Panc1 (cell line): ENCODE measurements at regions not wholly inside any gene's neighbourhood (a gene's known extent, or its start where the extent isn't known, plus 50 kb on each side); places are given as distances from the start of the nearest gene placed in this dataset.

Source experiments
- ATAC-seq: fragments of 200-7000 bp; cut with Tn5 transposase; 2 replicates; pipeline ENCODE4 v1.9.1; 2020; ENCODE audit warnings: mild to moderate bottlenecking, moderate library complexity
- BruUV-seq: library from RNA; stranded (reverse); fragments of 400-500 nt; replicated peaks from 2 replicates; lab custom pipeline; 2021; lab: Mats Ljungman, UMichigan
- CTCF ChIA-PET: fragments of 300-600 bp; sonication (Branson Sonifier 250); formaldehyde crosslinking; loops from one replicate; lab custom pipeline; 2022; ENCODE audit warnings: antibody characterized with exemption; lab: Charles Lee
- POLR2A ChIA-PET: fragments of 300-600 bp; sonication (Branson Sonifier 250); formaldehyde crosslinking; loops from one replicate; lab custom pipeline; 2022; ENCODE audit warnings: antibody characterized with exemption; lab: Charles Lee
- DNase-seq: peaks from one replicate; pipeline ENCODE4 v3.0.0-alpha.2; 2010; ENCODE audit warnings: low read depth, low spot score
- H3K27ac ChIP-seq: 2 replicates; pipeline ENCODE4 v1.5.1; 2011; ENCODE audit warnings: mild to moderate bottlenecking, low read length, inconsistent platforms
- H3K27me3 ChIP-seq: fragments of 200-500 bp; sonication (Bioruptor generic); 2 replicates; pipeline ENCODE4 v1.6.0; 2014; ENCODE audit warnings: low read length, inconsistent platforms; ENCODE audit not compliant: control insufficient read depth, insufficient read depth
- H3K36me3 ChIP-seq: fragments of 200-500 bp; sonication (Bioruptor generic); 2 replicates; pipeline ENCODE4 v1.5.1; 2014; ENCODE audit warnings: inconsistent platforms, mild to moderate bottlenecking, low read length, moderate library complexity; ENCODE audit not compliant: control insufficient read depth, insufficient read depth
- H3K4me1 ChIP-seq: 2 replicates; pipeline ENCODE4 v1.5.1; 2011; ENCODE audit warnings: inconsistent platforms, mild to moderate bottlenecking, low read length, moderate library complexity; ENCODE audit not compliant: control insufficient read depth, insufficient read depth
- H3K4me3 ChIP-seq, 2 experiments: 2 replicates each; pipeline ENCODE4 v1.5.1; 2011 to 2012; ENCODE audit warnings: low read depth in 2 of 2, low read length in 2 of 2, mild to moderate bottlenecking in 2 of 2, inconsistent platforms in 1 of 2, moderate library complexity in 1 of 2
- H3K9me3 ChIP-seq: fragments of 200-500 bp; sonication (Bioruptor generic); 2 replicates; pipeline ENCODE4 v1.5.1; 2014; ENCODE audit warnings: low read depth, mild to moderate bottlenecking, inconsistent platforms, low read length, moderate library complexity; ENCODE audit not compliant: control insufficient read depth, insufficient read depth
- CTCF ChIP-seq: fragments of 450-650 bp; IDR thresholded peaks from 2 replicates; pipeline ENCODE4 v1.5.1; 2017; ENCODE audit warnings: mild to moderate bottlenecking
- POLR2AphosphoS5 ChIP-seq: IDR thresholded peaks from 2 replicates; pipeline ENCODE4 v1.6.1; 2012; ENCODE audit warnings: mild to moderate bottlenecking, low read depth, low read length, moderate library complexity
- SIN3A ChIP-seq: IDR thresholded peaks from 2 replicates; pipeline ENCODE4 v1.6.1; 2012; ENCODE audit warnings: low read depth, mild to moderate bottlenecking, low read length, moderate library complexity, borderline replicate concordance; ENCODE audit not compliant: insufficient read depth
- TCF7L2 ChIP-seq: IDR thresholded peaks from 2 replicates; pipeline ENCODE4 v1.6.1; 2011; ENCODE audit warnings: mild to moderate bottlenecking, low read depth, low read length, inconsistent platforms
- in situ Hi-C: cut with HindIII; loops from 2 replicates; pipeline ENCODE4 v1.10.0; 2016; ENCODE audit warnings: low sequenced_read_pairs, low pct_unique_long_range_greater_than_20kb
- intact Hi-C: fragments of 100-400 bp; cut with micrococcal nuclease; formaldehyde crosslinking; loops from one replicate; pipeline ENCODE4 v1.10.0; 2022; ENCODE audit not compliant: unreplicated experiment
- TF ChIP-seq, protein P1 (sequence below), 2 experiments: IDR thresholded peaks; 2 replicates each; pipeline ENCODE4 v1.6.1; 2011 to 2012; ENCODE audit warnings: low read depth in 2 of 2, control low read depth in 1 of 2, low read length in 1 of 2, mild to moderate bottlenecking in 1 of 2, moderate library complexity in 1 of 2; ENCODE audit not compliant: insufficient read depth in 1 of 2

DNA sequence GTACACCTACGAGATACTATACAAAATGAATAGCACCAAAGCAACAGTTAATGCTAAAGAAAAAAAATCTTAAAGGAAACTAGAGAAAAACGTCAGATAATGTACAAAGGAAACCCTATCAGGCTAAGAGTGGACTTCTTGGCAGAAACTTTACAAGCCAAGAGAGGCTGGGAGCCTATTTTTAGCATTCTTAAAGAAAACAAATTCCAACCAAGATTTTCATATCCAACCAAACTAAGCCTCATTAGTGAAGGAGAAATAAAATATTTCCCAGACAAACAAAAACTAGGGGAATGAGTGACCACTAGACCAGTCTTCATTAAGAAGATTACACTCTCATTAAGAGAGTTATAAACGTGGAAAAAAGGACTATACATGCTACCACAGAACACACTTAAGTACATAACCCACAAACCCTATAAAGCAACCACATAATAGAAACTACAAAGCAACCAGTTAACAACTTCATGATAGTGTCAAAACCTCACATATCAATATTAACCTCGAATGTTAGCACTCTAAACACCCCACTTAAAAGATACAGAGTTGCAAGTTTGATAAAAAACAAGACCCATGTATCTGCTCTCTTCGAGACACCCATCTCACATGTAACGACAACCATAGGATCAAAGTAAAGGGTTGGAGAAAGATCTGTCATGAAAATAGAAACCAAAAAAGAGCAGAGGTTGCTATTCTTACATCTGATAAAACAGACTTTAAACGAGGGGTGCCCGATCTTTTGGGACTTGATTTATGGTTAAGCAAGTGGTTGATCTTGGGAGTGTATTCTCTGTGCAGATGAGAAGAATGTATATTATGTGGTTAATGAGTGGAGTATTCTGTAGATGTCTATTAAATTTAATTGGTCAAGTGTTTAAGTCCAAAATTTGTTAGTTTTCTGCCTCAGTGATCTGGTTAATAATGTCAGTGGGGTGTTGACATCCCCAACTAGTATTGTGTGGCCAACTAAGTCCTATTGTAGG lies 1301.4 kb downstream of the PLA2G4A start:
- ChIA-PET POLR2A (no interaction called here), CTCF (no interaction called here)
- Histone ChIP-seq H3K36me3 (no peaks in the 10 kb centered on the region), H3K4me1 (no peaks in the 10 kb centered on the region), H3K9me3 (no peaks in the 10 kb centered on the region), H3K27me3 (no peaks in the 10 kb centered on the region), H3K4me3 (no peak overlapping the region), H3K27ac (no peak overlapping the region)
- no peak for ATAC-seq
- TF ChIP-seq SIN3A (no peak), POLR2AphosphoS5 (no peak), TCF7L2 (no peak), CTCF (no peak)
- TF ChIP-seq, protein P1, sequence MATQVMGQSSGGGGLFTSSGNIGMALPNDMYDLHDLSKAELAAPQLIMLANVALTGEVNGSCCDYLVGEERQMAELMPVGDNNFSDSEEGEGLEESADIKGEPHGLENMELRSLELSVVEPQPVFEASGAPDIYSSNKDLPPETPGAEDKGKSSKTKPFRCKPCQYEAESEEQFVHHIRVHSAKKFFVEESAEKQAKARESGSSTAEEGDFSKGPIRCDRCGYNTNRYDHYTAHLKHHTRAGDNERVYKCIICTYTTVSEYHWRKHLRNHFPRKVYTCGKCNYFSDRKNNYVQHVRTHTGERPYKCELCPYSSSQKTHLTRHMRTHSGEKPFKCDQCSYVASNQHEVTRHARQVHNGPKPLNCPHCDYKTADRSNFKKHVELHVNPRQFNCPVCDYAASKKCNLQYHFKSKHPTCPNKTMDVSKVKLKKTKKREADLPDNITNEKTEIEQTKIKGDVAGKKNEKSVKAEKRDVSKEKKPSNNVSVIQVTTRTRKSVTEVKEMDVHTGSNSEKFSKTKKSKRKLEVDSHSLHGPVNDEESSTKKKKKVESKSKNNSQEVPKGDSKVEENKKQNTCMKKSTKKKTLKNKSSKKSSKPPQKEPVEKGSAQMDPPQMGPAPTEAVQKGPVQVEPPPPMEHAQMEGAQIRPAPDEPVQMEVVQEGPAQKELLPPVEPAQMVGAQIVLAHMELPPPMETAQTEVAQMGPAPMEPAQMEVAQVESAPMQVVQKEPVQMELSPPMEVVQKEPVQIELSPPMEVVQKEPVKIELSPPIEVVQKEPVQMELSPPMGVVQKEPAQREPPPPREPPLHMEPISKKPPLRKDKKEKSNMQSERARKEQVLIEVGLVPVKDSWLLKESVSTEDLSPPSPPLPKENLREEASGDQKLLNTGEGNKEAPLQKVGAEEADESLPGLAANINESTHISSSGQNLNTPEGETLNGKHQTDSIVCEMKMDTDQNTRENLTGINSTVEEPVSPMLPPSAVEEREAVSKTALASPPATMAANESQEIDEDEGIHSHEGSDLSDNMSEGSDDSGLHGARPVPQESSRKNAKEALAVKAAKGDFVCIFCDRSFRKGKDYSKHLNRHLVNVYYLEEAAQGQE (IDR thresholded peaks at IDR 0.05; ENCODE audit: insufficient read depth in 1 of 2, low read depth in 2 of 2, low read length in 1 of 2), result no peak
- no peak for DNase-seq
- no TSS peak for BruUV-seq
- in situ Hi-C loops, result no loop called here
- intact Hi-C loops, result no loop called here

DNA sequence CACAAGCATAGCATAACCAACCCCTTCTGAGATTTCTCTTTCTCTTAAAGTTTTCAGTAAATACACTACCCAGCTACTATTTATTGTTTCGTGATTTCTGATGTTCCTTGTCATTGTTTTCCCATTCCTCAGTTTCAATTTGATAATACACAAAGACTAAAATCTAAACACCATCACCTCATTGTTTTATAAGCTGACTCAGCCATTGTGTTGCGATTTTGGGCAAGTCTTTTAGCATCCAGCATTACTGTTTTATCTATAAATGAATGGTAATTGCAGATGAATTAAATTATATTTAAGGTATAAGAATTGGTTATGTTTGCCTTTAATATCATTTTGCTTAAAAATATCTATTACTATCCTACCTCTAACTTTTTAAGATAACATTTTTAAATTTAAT lies 1308.5 kb downstream of the PLA2G4A start:
- Histone ChIP-seq H3K36me3 (no peaks in the 10 kb centered on the region), H3K9me3 (no peaks in the 10 kb centered on the region; the same call in 1 of the 2 replicates), H3K4me1 (no peaks in the 10 kb centered on the region), H3K27ac (no peak overlapping the region), H3K4me3 (no peak overlapping the region), H3K27me3 (no peaks in the 10 kb centered on the region)
- in situ Hi-C loops, result no loop called here
- ATAC-seq (no peak), DNase-seq (no peak)
- POLR2A ChIA-PET, result no interaction called here
- no TSS peak for BruUV-seq
- no peak for TF ChIP-seq POLR2AphosphoS5
- TF ChIP-seq TCF7L2, result no peak
- TF ChIP-seq SIN3A, result no peak
- TF ChIP-seq, protein P1 (IDR thresholded peaks at IDR 0.05; ENCODE audit: insufficient read depth in 1 of 2, low read depth in 2 of 2, low read length in 1 of 2), result no peak
- no peak for TF ChIP-seq CTCF
- intact Hi-C loops, result no loop called here
- CTCF ChIA-PET, result interaction anchor here (0.6 kb wide), 1 partner anchor 1544 kb away, joined by 3 read pairs; no protein-coding TSS in a partner anchor
